Adrenal gland (tissue), 5 donors: ENCODE measurements at regions not wholly inside any gene's neighbourhood (a gene's known extent, or its start where the extent isn't known, plus 50 kb on each side); places are given as distances from the start of the nearest gene placed in this dataset.

Experiments used
- CTCF ChIP-seq, 6 experiments: fragments of 450-650 bp in 4 of 6; fragments of 200-600 bp in 2 of 6; sonication (generic) in 1 of 6; IDR thresholded peaks; 1 replicate in 5 of 6; 2 replicates in 1 of 6; pipeline versions ENCODE4 v1.5.1 to v1.8.0; 2016 to 2021; ENCODE audit warnings: antibody characterized with exemption in 6 of 6, mild to moderate bottlenecking in 2 of 6, moderate library complexity in 1 of 6
- POLR2A ChIP-seq, 2 donors: fragments of 450-650 bp; IDR thresholded peaks; one replicate each; pipeline ENCODE4 v1.6.1; 2017; ENCODE audit warnings: antibody characterized with exemption in 2 of 2, mild to moderate bottlenecking in 2 of 2, moderate library complexity in 1 of 2
- donor health status: DM: no; HTN: no; CAD: no.

- TF ChIP-seq CTCF (IDR thresholded peaks at IDR 0.05) (no peak), POLR2A (IDR thresholded peaks at IDR 0.05) (no peak)
Observed at GRCh38 chr9:74073897-74074296, 423.2 kb upstream of the RORB start.
